ENCODE measurements at regions not wholly inside any gene's neighbourhood (a gene's known extent, or its start where the extent isn't known, plus 50 kb on each side); places are given as distances from the start of the nearest gene placed in this dataset.

DNA sequence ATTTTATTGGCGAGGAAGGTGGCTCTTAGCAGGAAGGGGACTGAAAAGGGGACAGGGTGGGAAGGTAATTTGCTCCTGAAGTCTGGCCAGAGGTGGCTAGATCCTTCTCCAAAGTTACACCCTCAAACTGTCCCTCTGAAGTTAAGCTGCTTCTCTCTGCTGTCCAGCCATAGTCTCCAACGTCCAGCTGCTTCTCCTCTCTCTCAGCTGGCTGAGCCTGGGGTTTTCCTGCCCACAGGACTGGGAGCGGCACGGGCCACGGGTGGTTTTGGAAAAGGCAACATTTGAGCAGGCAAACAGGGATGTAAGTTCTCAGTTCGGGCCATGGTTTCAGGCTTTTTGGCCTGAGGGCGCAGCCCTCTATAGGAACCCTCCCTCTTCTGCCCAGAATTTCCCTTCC is 128.3 kb downstream of the YIPF5 start:
- Histone ChIP-seq H3K56ac (ENCODE audit: insufficient read length, low read depth, low read length) (no peak overlapping the region), H3K79me1 (ENCODE audit: insufficient read depth, low read depth, low read length, poor library complexity, severe bottlenecking) (no peaks in the 10 kb centered on the region), H4K20me1 (ENCODE audit: control insufficient read depth, insufficient read depth, insufficient read length) (no peaks in the 10 kb centered on the region), H3K27ac (ENCODE audit: insufficient read length, low read depth, low read length) (no peak overlapping the region), H2BK120ac (ENCODE audit: low read depth, low read length, poor library complexity, severe bottlenecking) (no peak overlapping the region), H2BK12ac (ENCODE audit: insufficient read length, low read depth, low read length) (no peak overlapping the region), H3K27me3 (ENCODE audit: insufficient read depth, low read length) (no peaks in the 10 kb centered on the region), H2BK5ac (ENCODE audit: insufficient read length, low read length) (no peak overlapping the region), H3K18ac (ENCODE audit: insufficient read length, low read depth, low read length) (no peak overlapping the region), H3K4me1 (ENCODE audit: insufficient read depth, low read length) (no peaks in the 10 kb centered on the region), H3K4ac (ENCODE audit: low read depth, low read length) (no peak overlapping the region), H3K9ac (ENCODE audit: extremely low read depth, insufficient read length, low read length) (no peak overlapping the region), H3T11ph (ENCODE audit: low read length) (no peak overlapping the region), H3K9me3 (ENCODE audit: control insufficient read depth, low read depth, low read length) (no peaks in the 10 kb centered on the region), H4K91ac (ENCODE audit: insufficient read length, low read depth, low read length) (no peak overlapping the region), H2AFZ (ENCODE audit: low read length) (no peak overlapping the region), H3K79me2 (ENCODE audit: insufficient read depth, low read length) (no peaks in the 10 kb centered on the region), H2AK5ac (ENCODE audit: insufficient read length, low read length) (no peak overlapping the region), H3K23me2 (ENCODE audit: insufficient read length, low read depth, low read length, poor library complexity, severe bottlenecking) (no peaks in the 10 kb centered on the region), H2BK20ac (ENCODE audit: low read depth, low read length, poor library complexity, severe bottlenecking) (no peak overlapping the region), H4K5ac (ENCODE audit: insufficient read length, low read depth, low read length) (no peak overlapping the region), H3K4me2 (ENCODE audit: insufficient read depth, insufficient read length, low read length) (no peak overlapping the region), H3K14ac (ENCODE audit: insufficient read depth, low read length) (no peak overlapping the region), H3K23ac (ENCODE audit: insufficient read length, low read depth, low read length) (no peak overlapping the region), H2BK15ac (ENCODE audit: low read depth, low read length) (no peak overlapping the region), H4K8ac (replicated peaks; ENCODE audit: insufficient read length, low read depth, low read length) (no peak overlapping the region)
- H3K4me3 Mint-ChIP-seq = no peak overlapping the region
- no peak for DNase-seq
- no peaks in the 10 kb centered on the region for H3K27me3 Mint-ChIP-seq (ENCODE audit: low read depth)
- WGBS (ENCODE audit: extremely low coverage, insufficient read length, low lambda C conversion rate) = no CpG with 5 or more reads among the region's 7 CpGs
- H3K36me3 Mint-ChIP-seq (ENCODE audit: insufficient read depth in 1 of 3, low read depth in 3 of 3) = peaks cover 0 to 4% (median 3%) of the 10 kb centered on the region in 3 experiments; a peak in 1 of 7 replicates
- H3K9me3 Mint-ChIP-seq = no peaks in the 10 kb centered on the region; a peak in 2 of 5 replicates
- H3K27ac Mint-ChIP-seq = peak overlapping the region in 1 of 3 experiments; percentile 80; a peak in 1 of 7 replicates
- TF ChIP-seq, protein P1, sequence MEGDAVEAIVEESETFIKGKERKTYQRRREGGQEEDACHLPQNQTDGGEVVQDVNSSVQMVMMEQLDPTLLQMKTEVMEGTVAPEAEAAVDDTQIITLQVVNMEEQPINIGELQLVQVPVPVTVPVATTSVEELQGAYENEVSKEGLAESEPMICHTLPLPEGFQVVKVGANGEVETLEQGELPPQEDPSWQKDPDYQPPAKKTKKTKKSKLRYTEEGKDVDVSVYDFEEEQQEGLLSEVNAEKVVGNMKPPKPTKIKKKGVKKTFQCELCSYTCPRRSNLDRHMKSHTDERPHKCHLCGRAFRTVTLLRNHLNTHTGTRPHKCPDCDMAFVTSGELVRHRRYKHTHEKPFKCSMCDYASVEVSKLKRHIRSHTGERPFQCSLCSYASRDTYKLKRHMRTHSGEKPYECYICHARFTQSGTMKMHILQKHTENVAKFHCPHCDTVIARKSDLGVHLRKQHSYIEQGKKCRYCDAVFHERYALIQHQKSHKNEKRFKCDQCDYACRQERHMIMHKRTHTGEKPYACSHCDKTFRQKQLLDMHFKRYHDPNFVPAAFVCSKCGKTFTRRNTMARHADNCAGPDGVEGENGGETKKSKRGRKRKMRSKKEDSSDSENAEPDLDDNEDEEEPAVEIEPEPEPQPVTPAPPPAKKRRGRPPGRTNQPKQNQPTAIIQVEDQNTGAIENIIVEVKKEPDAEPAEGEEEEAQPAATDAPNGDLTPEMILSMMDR (conservative IDR thresholded peaks at IDR 0.05) = no peak
- H3K4me1 Mint-ChIP-seq = peaks cover 2 to 8% of the 10 kb centered on the region in 2 experiments; a peak in 3 of 4 replicates
